Sciatic nerve (tissue), 2 donors: ENCODE measurements at regions not wholly inside any gene's neighbourhood (a gene's known extent, or its start where the extent isn't known, plus 50 kb on each side); places are given as distances from the start of the nearest gene placed in this dataset.

Experiments
- ATAC-seq: fragments of 200-7000 bp; cut with Tn5 transposase; one replicate; pipeline ENCODE4 v1.9.1; 2020; ENCODE audit warnings: mild to moderate bottlenecking, moderate library complexity
- DNase-seq: peaks from one replicate; pipeline ENCODE4 v3.0.0-alpha.2; 2020; ENCODE audit warnings: low spot score
- intact Hi-C: fragments of 100-400 bp; cut with DNase I; formaldehyde crosslinking; loops from one replicate; pipeline ENCODE4 v1.14.2; 2022
- donor health status: DM: no; HTN: no; CAD: no.
- donor health status: DM: no; HTN: no; CAD: no.

GRCh38 chr10:129333706-129334105 is 133.3 kb upstream of the MGMT start:
- no peak for DNase-seq
- ATAC-seq: no peak
- intact Hi-C loops: no loop called here

- DNase-seq (no peak), ATAC-seq (no peak)
- intact Hi-C loops: no loop called here
Observed at GRCh38 chr10:129334266-129334665, 132.8 kb upstream of the MGMT start.

- intact Hi-C loops: no loop called here
- DNase-seq: no peak
- no peak for ATAC-seq
Observed at GRCh38 chr10:129335396-129335795, 131.6 kb upstream of the MGMT start.

GRCh38 chr10:129335942-129336341 is 131.1 kb upstream of the MGMT start:
- ATAC-seq: no peak
- intact Hi-C loops: no loop called here

GRCh38 chr10:129339191-129339590 is 127.8 kb upstream of the MGMT start:
- ATAC-seq (no peak), DNase-seq (no peak)
- intact Hi-C loops: no loop called here

More at GRCh38 chr10:129335942-129336341, 131.1 kb upstream of the MGMT start:
- DNase-seq: no peak

- no peak for ATAC-seq
Observed at GRCh38 chr10:129339841-129340240, 127.2 kb upstream of the MGMT start.

GRCh38 chr10:129341087-129341486 is 126.0 kb upstream of the MGMT start:
- DNase-seq (no peak), ATAC-seq (no peak)
- intact Hi-C loops: no loop called here

More at GRCh38 chr10:129339841-129340240, 127.2 kb upstream of the MGMT start:
- intact Hi-C loops: no loop called here
- DNase-seq: no peak

GRCh38 chr10:129342385-129342784 is 124.7 kb upstream of the MGMT start:
- intact Hi-C loops: no loop called here
- DNase-seq: no peak
- ATAC-seq: no peak

- ATAC-seq (no peak), DNase-seq (no peak)
- intact Hi-C loops: no loop called here
Observed at GRCh38 chr10:129343141-129343540, 123.9 kb upstream of the MGMT start.

- intact Hi-C loops: no loop called here
- ATAC-seq: no peak
- DNase-seq: no peak
Observed at GRCh38 chr10:129344103-129344502, 122.9 kb upstream of the MGMT start.

GRCh38 chr10:129344731-129345355 is 122.2 kb upstream of the MGMT start:
- intact Hi-C loops: no loop called here
- no peak for DNase-seq
- ATAC-seq: no peak

- DNase-seq (no peak), ATAC-seq (no peak)
- intact Hi-C loops: no loop called here
Observed at GRCh38 chr10:129345763-129346162, 121.3 kb upstream of the MGMT start.

GRCh38 chr10:129350690-129351089 is 116.4 kb upstream of the MGMT start:
- ATAC-seq (no peak), DNase-seq (no peak)
- intact Hi-C loops: no loop called here

GRCh38 chr10:129353101-129353500 is 113.9 kb upstream of the MGMT start:
- intact Hi-C loops: no loop called here
- no peak for DNase-seq
- ATAC-seq: no peak

- ATAC-seq (no peak), DNase-seq (no peak)
- intact Hi-C loops: no loop called here
Observed at GRCh38 chr10:129360046-129360445, 107.0 kb upstream of the MGMT start.

- ATAC-seq: no peak
Observed at GRCh38 chr10:129361676-129362376, 105.2 kb upstream of the MGMT start.

GRCh38 chr10:129364949-129365348 is 102.1 kb upstream of the MGMT start:
- DNase-seq (no peak), ATAC-seq (no peak)
- intact Hi-C loops: no loop called here

More at GRCh38 chr10:129361676-129362376, 105.2 kb upstream of the MGMT start:
- intact Hi-C loops: no loop called here
- no peak for DNase-seq

- DNase-seq (no peak), ATAC-seq (no peak)
- intact Hi-C loops: no loop called here
Observed at GRCh38 chr10:129365767-129366402, 101.2 kb upstream of the MGMT start.

- intact Hi-C loops: no loop called here
- ATAC-seq: no peak
- no peak for DNase-seq
Observed at GRCh38 chr10:129366450-129366849, 100.6 kb upstream of the MGMT start.

GRCh38 chr10:129369566-129369965 is 97.5 kb upstream of the MGMT start:
- ATAC-seq: no peak
- intact Hi-C loops: no loop called here
- DNase-seq: no peak
